Thyroid gland (tissue), 4 donors: ENCODE measurements at regions not wholly inside any gene's neighbourhood (a gene's known extent, or its start where the extent isn't known, plus 50 kb on each side); places are given as distances from the start of the nearest gene placed in this dataset.

Experiments used
- DNase-seq, 2 donors: peaks; one replicate each; pipeline ENCODE4 v3.0.0-alpha.2; 2019
- H3K27ac ChIP-seq, 3 donors: fragments of 200-600 bp; sonication (generic); 1 replicate in 2 of 3; 2 replicates in 1 of 3; pipeline ENCODE4 v1.5.1; 2016 to 2019; ENCODE audit warnings: mild to moderate bottlenecking in 1 of 3, moderate library complexity in 1 of 3
- H3K27me3 ChIP-seq: fragments of 200-600 bp; sonication (generic); one replicate; pipeline ENCODE4 v1.5.1; 2019
- H3K36me3 ChIP-seq, 2 donors: fragments of 200-600 bp; sonication (generic); one replicate each; pipeline ENCODE4 v1.5.1; 2016 to 2019
- H3K4me1 ChIP-seq, 2 donors: fragments of 200-600 bp; sonication (generic); one replicate each; pipeline ENCODE4 v1.5.1; 2017 to 2019
- H3K4me3 ChIP-seq, 3 donors: fragments of 200-600 bp; sonication (generic); replicated peaks in 1 of 3; 1 replicate in 2 of 3; 2 replicates in 1 of 3; pipeline ENCODE4 v1.5.1; 2016; ENCODE audit warnings: mild to moderate bottlenecking in 1 of 3
- H3K9me3 ChIP-seq: fragments of 200-600 bp; sonication (generic); one replicate; pipeline ENCODE4 v1.5.1; 2017
- CTCF ChIP-seq, 6 experiments: fragments of 200-600 bp in 3 of 6; fragments of 450-650 bp in 3 of 6; sonication (generic) in 3 of 6; IDR thresholded peaks; one replicate each; pipeline ENCODE4 v1.5.1; 2016 to 2019; ENCODE audit warnings: antibody characterized with exemption in 6 of 6, mild to moderate bottlenecking in 2 of 6, inconsistent platforms in 1 of 6, moderate library complexity in 1 of 6
- POLR2A ChIP-seq, 2 donors: fragments of 450-650 bp; IDR thresholded peaks; one replicate each; pipeline ENCODE4 v1.6.1; 2017; ENCODE audit warnings: antibody characterized with exemption in 2 of 2, mild to moderate bottlenecking in 2 of 2, moderate library complexity in 1 of 2
- WGBS, 2 donors: methylation state at CpG; one replicate each; pipeline ENCODE4 v1.1.5; 2017; 5-methylcytosine and 5-hydroxymethylcytosine counted together
- intact Hi-C: fragments of 100-400 bp; cut with DNase I; formaldehyde crosslinking; loops from one replicate; pipeline ENCODE4 v1.15.1; 2023

- H3K4me1 ChIP-seq = no peaks in the 10 kb centered on the region
- 78 to 96% methylated on average over 7 of the region's 7 CpGs for WGBS, 2 donors
- intact Hi-C loops = no loop called here
- H3K27ac ChIP-seq = no peak overlapping the region
- TF ChIP-seq POLR2A (IDR thresholded peaks at IDR 0.05) = no peak
- no peak for TF ChIP-seq CTCF (IDR thresholded peaks at IDR 0.05)
- H3K9me3 ChIP-seq = no peaks in the 10 kb centered on the region
- DNase-seq = peak in 1 of 2 donors; percentile 14
- H3K4me3 ChIP-seq = no peak overlapping the region
- H3K36me3 ChIP-seq = no peaks in the 10 kb centered on the region
- H3K27me3 ChIP-seq = no peaks in the 10 kb centered on the region
Measured at GRCh38 chr6:109230453-109230852, 135.1 kb downstream of the CEP57L1 start.

- WGBS, 2 donors = 83 to 90% methylated on average over 4 of the region's 4 CpGs
Measured at GRCh38 chr6:109229536-109229935, 134.2 kb downstream of the CEP57L1 start.

GRCh38 chr6:109227646-109228045, 132.3 kb downstream of the CEP57L1 start:
- H3K9me3 ChIP-seq = no peaks in the 10 kb centered on the region
- intact Hi-C loops = no loop called here

More at GRCh38 chr6:109229536-109229935, 134.2 kb downstream of the CEP57L1 start:
- Histone ChIP-seq H3K27me3 (no peaks in the 10 kb centered on the region), H3K9me3 (no peaks in the 10 kb centered on the region), H3K36me3 (no peaks in the 10 kb centered on the region), H3K4me1 (peaks cover 0 to 1% of the 10 kb centered on the region in 2 donors), H3K4me3 (no peak overlapping the region), H3K27ac (no peak overlapping the region)
- TF ChIP-seq POLR2A (IDR thresholded peaks at IDR 0.05) (no peak), CTCF (IDR thresholded peaks at IDR 0.05) (no peak)
- no peak for DNase-seq
- intact Hi-C loops = no loop called here

GRCh38 chr6:109226353-109226752, 131.0 kb downstream of the CEP57L1 start:
- Histone ChIP-seq H3K4me3 (no peak overlapping the region), H3K36me3 (no peaks in the 10 kb centered on the region), H3K27me3 (no peaks in the 10 kb centered on the region), H3K9me3 (no peaks in the 10 kb centered on the region), H3K4me1 (peaks cover 0 to 17% of the 10 kb centered on the region in 2 donors), H3K27ac (no peak overlapping the region)
- DNase-seq = no peak
- intact Hi-C loops = no loop called here
- TF ChIP-seq POLR2A (IDR thresholded peaks at IDR 0.05) (no peak), CTCF (IDR thresholded peaks at IDR 0.05) (no peak)

More at GRCh38 chr6:109227646-109228045, 132.3 kb downstream of the CEP57L1 start:
- no peak overlapping the region for H3K4me3 ChIP-seq
- no peaks in the 10 kb centered on the region for H3K27me3 ChIP-seq
- TF ChIP-seq POLR2A (IDR thresholded peaks at IDR 0.05) (no peak), CTCF (IDR thresholded peaks at IDR 0.05) (no peak)
- no peaks in the 10 kb centered on the region for H3K36me3 ChIP-seq
- H3K4me1 ChIP-seq = peaks cover 0 to 12% of the 10 kb centered on the region in 2 donors
- DNase-seq = no peak
- no peak overlapping the region for H3K27ac ChIP-seq

GRCh38 chr6:109225946-109226345, 130.6 kb downstream of the CEP57L1 start:
- H3K27ac ChIP-seq = no peak overlapping the region
- 93 to 96% methylated on average over 6 of the region's 6 CpGs for WGBS, 2 donors
- DNase-seq = no peak
- no peak for TF ChIP-seq CTCF (IDR thresholded peaks at IDR 0.05)
- no peak for TF ChIP-seq POLR2A (IDR thresholded peaks at IDR 0.05)
- H3K4me1 ChIP-seq = peaks cover 0 to 17% of the 10 kb centered on the region in 2 donors
- no peaks in the 10 kb centered on the region for H3K9me3 ChIP-seq
- H3K4me3 ChIP-seq = no peak overlapping the region
- H3K27me3 ChIP-seq = no peaks in the 10 kb centered on the region
- intact Hi-C loops = no loop called here
- no peaks in the 10 kb centered on the region for H3K36me3 ChIP-seq
